Stimulated activated CD4-positive, alpha-beta T cell treated with anti-CD3 and anti-CD28 coated beads, Interleukin-4, amount 100 ng/mL, for 4 hours (primary cell): ENCODE measurements at regions not wholly inside any gene's neighbourhood (a gene's known extent, or its start where the extent isn't known, plus 50 kb on each side); places are given as distances from the start of the nearest gene placed in this dataset.
"Not testable (repeated sequence)": the region's sequence is repeated elsewhere in the genome, so short reads cannot be mapped to it uniquely, and the experiment has no call there.

Source experiments
- DNase-seq, 2 experiments: peaks; one replicate each; pipeline ENCODE4 v3.0.0-alpha.2; 2020

GRCh38 chr13:50463719-50464118 lies 379.8 kb downstream of the DLEU7 start:
- DNase-seq: no peak

- DNase-seq: no peak
These were observed 378.9 kb downstream of the DLEU7 start for GRCh38 chr13:50464349-50465251.

- no peak for DNase-seq
These were observed 377.0 kb downstream of the DLEU7 start for GRCh38 chr13:50466456-50466855.

DNA sequence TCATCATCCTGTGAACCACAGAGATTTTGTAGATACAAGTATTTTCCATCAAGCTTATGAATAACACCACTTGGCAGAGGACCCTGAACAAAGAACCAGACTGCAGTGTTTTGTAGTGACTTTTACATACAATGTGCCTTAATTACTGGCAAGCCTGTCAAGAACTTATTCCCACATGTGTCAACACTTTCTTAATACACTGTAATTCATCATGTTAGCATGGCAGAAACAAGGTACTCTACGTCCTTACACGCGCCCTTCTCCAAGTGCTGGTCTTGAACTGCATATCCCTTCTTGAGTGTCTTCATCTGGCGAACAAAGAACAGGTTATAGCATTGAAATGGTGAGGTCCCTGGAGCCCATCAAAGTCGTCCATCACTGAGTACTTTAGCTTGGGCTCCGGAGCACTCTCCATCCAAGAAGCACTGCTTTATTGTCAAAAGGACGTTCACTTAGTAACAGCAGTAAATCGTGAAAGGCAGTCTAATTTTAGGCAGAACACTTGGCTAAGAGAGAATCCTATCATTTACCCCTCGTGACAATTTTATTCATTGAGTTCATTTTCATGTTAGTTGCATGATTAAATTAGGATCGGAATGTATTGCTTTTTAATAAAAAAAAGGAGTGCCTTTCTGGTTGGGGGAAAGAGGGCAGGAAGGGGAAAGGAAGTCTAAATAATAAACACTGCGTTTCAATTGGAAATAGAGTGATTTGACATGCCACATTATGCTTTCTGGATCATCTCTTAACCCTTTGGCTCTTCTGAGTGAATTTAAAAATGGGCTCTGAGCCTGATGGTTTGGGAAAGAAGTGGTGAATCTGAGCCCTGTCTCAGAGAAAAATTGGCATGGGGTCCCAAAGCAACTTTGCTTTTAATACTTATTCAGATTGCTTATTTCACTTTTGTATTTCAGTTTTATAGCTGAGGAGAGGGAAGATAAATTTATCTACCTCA lies 376.1 kb downstream of the DLEU7 start:
- no peak for DNase-seq

- no peak for DNase-seq
These were observed 374.4 kb downstream of the DLEU7 start for GRCh38 chr13:50468849-50469669.

- not testable (repeated sequence) for DNase-seq
These were observed 370.4 kb downstream of the DLEU7 start for GRCh38 chr13:50473050-50473449.

DNA sequence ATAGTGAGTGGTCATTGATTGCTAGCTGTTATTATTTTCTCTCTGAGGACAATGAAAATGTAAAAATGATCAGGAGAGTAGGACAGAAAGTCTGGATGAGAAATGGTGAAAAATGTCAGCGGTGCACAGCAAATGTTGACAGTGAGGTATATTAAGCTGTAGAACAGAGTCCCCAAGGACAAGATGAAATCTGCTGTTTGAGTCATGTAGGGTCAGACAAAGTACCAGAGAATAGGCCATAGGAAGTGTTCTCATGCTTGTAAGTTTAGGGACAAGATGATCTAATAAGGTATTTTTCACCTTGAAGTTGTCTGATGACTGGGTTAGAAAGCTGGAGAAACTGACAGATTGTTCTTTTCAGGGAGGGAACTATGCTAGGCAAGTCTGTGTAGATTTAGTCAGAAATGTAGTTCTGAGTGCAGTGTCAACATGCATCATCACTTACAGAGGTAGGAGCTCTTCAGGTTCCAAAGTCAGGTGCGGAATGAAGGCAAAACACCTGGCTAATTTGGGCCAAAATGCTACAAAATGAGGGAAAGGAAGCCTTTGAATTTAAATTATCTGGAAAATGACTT lies 369.3 kb downstream of the DLEU7 start:
- no peak for DNase-seq

GRCh38 chr13:50476577-50477285 lies 366.8 kb downstream of the DLEU7 start:
- no peak for DNase-seq

DNA sequence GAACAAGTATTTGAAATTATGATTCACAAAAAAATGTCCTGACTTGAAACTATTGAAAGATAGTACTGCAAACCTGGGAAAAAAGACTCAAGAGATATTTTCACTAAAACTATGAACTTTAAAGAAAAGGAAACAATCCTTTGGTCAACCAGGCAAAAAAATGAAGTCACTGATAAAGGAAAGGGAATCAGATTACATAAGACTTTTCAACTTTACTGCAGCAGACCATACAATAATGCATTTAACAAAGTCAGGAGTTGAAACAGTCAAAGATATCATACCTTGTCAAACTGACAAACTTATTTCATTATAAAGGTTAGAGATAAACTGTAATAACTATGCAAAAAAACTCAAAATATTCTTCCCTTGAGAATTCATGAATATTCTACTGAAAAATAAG lies 361.6 kb downstream of the DLEU7 start:
- no peak for DNase-seq

DNA sequence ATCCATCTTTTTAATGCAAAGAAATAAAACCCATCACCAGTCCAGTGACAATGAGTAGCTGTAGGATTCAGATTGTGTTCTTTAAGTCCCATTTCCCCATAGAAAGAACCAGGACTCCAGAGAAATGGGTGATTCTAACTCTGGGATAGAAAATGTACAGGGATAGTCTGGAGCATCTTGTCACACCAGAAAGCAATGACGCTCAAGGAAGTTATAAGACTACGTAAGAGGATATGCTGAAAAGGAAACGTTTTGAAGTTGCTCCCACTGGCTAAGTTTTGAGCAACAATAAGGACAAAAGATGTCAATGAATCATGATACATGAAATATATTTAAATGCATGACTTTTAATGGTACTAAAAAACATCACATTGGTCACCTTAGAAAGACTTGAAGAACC lies 360.1 kb downstream of the DLEU7 start:
- no peak for DNase-seq

DNA sequence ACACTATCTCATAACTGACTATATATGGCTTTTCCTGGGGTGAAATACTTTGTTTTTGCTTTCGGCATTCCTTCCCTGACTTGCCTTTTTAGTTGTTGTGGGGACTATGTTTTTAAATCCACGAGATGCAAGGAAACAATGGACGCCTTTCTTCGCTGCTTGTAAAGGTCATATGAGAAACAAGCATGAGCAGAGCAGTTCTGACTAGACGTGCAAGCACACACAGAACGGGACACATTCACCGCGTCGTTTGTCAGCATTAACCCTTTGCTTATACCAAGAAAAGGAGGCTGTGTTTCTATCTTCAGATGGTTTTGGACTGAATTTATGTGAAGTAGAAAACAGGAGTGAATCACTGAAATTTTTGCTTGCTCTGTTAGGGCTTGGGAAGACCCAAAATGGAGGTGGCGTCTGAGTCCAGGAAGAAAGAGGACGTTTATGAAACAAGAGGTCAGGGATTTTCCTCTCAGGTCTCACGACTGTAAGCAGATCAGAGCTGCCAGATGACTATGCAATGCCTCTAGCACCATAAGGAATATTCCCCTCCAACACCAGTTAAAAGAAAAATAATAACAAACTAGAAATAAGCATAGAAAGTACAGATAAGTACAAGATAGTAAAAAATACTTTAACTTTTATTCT lies 358.9 kb downstream of the DLEU7 start:
- no peak for DNase-seq

DNA sequence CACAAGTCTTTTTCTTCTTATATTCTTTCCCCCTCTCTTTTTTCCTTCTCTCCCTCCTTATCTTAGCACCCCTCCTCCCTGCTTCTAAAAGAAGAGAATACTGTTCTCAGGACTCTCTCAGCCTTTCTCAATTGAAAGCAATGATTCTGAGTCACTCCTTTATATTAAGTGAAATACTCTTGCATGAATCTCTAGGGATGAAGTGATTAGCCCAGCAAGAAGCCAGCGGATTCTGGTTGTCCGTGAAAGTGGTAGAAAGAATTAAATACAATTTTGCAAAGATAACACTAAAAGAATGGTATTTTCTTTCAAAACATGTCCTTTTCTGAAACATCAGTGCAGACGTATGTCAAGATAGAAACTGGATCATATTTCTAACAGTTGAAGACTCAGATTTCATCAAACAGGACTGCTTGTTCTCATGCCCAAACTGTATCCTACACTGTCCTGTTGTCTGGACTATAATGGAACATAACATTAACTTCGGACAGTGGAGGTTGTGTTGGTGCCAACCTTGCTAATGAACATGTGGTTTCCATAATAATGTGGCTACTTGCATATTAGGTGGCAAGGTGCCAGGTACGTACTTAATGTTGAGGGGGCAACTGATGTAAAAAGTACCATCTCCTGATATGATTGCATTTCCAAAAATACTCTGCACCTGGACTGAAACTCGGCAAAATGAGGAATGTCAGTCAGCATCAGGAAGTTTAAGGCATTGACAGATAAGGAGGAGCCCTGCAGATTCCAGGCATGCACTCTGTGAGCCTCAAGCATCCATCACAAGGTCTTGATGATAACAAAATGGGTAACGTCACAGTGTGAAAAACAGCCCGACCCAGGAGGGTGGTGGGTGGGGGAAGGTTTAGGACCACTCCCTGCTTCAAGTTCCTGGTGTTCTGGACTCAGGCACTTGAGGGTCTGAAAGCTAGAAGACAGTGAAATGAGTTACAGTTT lies 357.2 kb downstream of the DLEU7 start:
- DNase-seq: no peak

DNA sequence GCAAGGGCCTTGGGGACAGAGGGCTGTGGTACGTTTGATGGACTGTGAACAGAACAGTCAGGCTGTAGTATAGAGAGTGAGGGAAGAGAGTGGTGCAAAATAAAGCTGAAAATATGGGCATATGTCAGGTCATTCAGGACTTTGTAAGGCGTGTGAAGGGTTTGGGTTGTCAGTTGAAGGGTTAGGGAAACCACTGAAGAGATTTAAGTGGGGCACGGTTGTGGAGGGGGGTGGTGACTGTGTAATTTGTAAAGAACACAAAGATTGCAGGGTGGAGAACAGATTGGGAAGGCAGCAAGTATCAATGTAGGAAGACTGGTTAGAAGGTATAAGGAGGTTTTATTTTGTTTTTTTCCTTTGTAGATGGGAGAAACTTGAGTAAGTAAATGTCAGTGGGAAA lies 349.8 kb downstream of the DLEU7 start:
- no peak for DNase-seq

GRCh38 chr13:50494138-50494537 lies 349.4 kb downstream of the DLEU7 start:
- DNase-seq: no peak

- not testable (repeated sequence) for DNase-seq
These were observed 340.3 kb downstream of the DLEU7 start for GRCh38 chr13:50503212-50503611.

DNA sequence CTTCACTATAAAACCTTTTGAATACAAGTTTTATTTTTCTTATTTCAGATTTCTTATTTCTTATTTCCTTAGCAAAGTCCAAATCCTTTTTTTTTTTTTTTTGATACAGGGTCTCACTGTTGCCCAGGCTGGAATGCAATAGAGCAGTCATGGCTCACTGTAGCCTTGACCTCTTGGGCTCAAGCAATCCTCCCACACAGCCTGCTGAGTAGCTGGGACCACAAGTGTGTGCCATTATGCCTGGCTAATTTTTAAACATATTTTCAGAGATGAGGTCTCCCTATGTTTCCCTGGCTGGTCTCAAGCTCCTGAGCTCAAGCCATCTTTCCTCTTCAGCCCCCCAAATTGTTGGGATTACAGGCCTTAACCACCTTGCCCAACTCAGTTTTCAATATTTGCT lies 334.3 kb downstream of the DLEU7 start:
- no peak for DNase-seq

DNA sequence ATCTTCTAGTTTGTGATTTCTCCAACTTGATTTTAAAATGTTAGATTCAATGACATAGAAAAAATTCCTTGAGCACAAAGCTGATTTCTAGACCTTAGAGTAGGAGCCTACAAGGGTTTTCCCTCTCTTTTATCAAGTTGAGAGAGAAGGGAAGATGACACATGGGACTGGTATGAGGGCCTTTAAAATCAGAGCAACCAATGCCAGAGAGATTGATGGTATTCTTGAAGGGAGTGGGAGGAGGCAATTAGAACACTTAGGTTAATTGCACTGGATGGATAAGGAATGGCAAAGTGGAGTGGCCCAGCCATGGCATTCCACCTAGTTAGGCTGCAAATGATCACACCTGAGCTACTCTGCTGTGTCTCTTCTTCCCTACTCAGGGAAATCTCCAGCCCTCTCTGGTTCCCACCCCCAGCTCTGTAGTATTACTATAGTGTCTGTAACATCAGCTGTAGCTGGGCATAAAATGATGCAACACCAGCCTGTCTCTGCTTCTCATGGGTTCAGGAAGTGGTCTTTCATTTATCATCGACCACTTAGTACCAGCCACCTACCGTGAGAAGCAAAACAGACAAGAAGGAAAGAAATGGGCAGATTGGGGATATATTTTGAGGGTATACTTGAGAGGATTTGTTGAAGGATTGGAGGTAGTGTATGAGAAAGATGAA lies 333.6 kb downstream of the DLEU7 start:
- DNase-seq: no peak

GRCh38 chr13:50510885-50511545 lies 332.5 kb downstream of the DLEU7 start:
- DNase-seq: not testable (repeated sequence)

DNA sequence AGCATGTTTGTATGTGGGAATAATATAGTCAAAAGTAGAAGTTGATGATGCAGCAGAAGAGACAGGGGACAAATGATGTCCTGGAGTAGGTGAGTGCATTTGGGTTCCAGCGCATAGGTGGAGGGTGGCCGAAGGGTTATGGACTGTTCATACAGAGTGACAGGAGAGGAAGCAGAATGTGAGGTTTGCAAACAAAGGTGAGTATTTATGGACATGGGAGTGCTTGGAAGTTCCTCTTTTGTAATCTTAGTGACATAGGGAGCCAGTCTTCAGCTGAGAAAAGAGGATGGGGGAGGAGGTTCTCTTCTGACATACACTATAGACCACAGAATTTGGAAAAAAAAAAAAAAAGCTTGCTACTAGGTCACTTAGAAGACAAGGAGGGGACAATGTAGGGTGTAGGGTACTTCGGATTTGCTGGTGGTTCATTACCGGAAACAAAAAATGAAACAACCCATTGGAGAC lies 331.6 kb downstream of the DLEU7 start:
- DNase-seq: no peak
